Esophagus squamous epithelium (tissue), 5 donors: ENCODE measurements at regions not wholly inside any gene's neighbourhood (a gene's known extent, or its start where the extent isn't known, plus 50 kb on each side); places are given as distances from the start of the nearest gene placed in this dataset.

Experiments used
- DNase-seq: peaks from one replicate; lab custom pipeline; 2025; lab: John Stamatoyannopoulos, UW
- H3K27ac ChIP-seq, 4 donors: fragments of 200-600 bp; sonication (generic); one replicate each; pipeline ENCODE4 v1.5.1; 2016 to 2019; ENCODE audit warnings: mild to moderate bottlenecking in 1 of 4
- H3K27me3 ChIP-seq, 4 donors: fragments of 200-600 bp; sonication (generic); 1 replicate in 3 of 4; 2 replicates in 1 of 4; pipeline versions ENCODE4 v1.5.1 to v1.6.0; 2017 to 2021; ENCODE audit warnings: antibody characterized with exemption in 1 of 4
- H3K36me3 ChIP-seq, 3 donors: fragments of 200-600 bp; sonication (generic); one replicate each; pipeline ENCODE4 v1.5.1; 2016 to 2019
- H3K4me1 ChIP-seq, 3 donors: fragments of 200-600 bp; sonication (generic); one replicate each; pipeline ENCODE4 v1.5.1; 2017 to 2019
- H3K4me3 ChIP-seq, 4 donors: fragments of 200-600 bp; sonication (generic); 1 replicate in 3 of 4; 2 replicates in 1 of 4; pipeline ENCODE4 v1.5.1; 2016 to 2019; ENCODE audit warnings: mild to moderate bottlenecking in 2 of 4, moderate library complexity in 1 of 4
- H3K9me3 ChIP-seq, 3 donors: fragments of 200-600 bp; sonication (generic); one replicate each; pipeline ENCODE4 v1.5.1; 2016 to 2019
- POLR2A ChIP-seq, 4 donors: fragments of 450-650 bp; IDR thresholded peaks; one replicate each; pipeline ENCODE4 v1.6.1; 2017; ENCODE audit warnings: antibody characterized with exemption in 4 of 4, mild to moderate bottlenecking in 4 of 4, moderate library complexity in 3 of 4
- WGBS, 2 donors: methylation state at CpG; one replicate each; pipeline ENCODE4 v1.1.5; 2018; 5-methylcytosine and 5-hydroxymethylcytosine counted together
- intact Hi-C: fragments of 100-400 bp; cut with DNase I; formaldehyde crosslinking; loops from one replicate; pipeline ENCODE4 v1.15.0; 2022
- TF ChIP-seq, protein P1 (sequence below), 6 experiments: fragments of 450-650 bp in 4 of 6; fragments of 200-600 bp in 2 of 6; sonication (generic) in 2 of 6; IDR thresholded peaks; one replicate each; pipeline ENCODE4 v1.5.1; 2016 to 2019; ENCODE audit warnings: antibody characterized with exemption in 6 of 6, mild to moderate bottlenecking in 4 of 6, moderate library complexity in 4 of 6
- donor health status: DM: yes; HTN: yes; CAD: no.

DNA sequence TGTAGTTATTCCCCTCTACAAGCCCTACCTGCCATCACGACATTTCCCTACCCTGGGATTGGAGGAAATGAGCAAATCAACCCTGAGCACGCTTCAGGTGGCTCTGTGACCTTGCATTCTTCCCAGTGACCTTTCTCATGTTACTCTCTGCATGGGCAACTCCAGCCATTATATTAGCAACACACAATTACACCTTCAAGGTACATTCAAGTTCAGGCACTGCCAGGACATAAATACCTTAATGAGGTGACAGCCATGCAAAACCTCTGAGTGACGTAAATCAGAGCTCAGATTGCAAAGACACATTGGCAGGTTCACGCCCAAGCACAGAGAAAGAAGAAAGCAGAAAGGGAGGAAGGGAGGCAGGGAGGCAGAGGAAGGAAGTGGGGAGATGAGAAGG, 68.7 kb upstream of the ALK start:
- DNase-seq: no peak
- Histone ChIP-seq H3K9me3 (no peaks in the 10 kb centered on the region), H3K4me1 (peaks cover 0 to 48% (median 14%) of the 10 kb centered on the region in 3 donors), H3K27ac (no peak overlapping the region), H3K36me3 (no peaks in the 10 kb centered on the region), H3K4me3 (no peak overlapping the region), H3K27me3 (no peaks in the 10 kb centered on the region)
- intact Hi-C loops: no loop called here
- TF ChIP-seq, protein P1, sequence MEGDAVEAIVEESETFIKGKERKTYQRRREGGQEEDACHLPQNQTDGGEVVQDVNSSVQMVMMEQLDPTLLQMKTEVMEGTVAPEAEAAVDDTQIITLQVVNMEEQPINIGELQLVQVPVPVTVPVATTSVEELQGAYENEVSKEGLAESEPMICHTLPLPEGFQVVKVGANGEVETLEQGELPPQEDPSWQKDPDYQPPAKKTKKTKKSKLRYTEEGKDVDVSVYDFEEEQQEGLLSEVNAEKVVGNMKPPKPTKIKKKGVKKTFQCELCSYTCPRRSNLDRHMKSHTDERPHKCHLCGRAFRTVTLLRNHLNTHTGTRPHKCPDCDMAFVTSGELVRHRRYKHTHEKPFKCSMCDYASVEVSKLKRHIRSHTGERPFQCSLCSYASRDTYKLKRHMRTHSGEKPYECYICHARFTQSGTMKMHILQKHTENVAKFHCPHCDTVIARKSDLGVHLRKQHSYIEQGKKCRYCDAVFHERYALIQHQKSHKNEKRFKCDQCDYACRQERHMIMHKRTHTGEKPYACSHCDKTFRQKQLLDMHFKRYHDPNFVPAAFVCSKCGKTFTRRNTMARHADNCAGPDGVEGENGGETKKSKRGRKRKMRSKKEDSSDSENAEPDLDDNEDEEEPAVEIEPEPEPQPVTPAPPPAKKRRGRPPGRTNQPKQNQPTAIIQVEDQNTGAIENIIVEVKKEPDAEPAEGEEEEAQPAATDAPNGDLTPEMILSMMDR (IDR thresholded peaks at IDR 0.05): no peak
- no peak for TF ChIP-seq POLR2A (IDR thresholded peaks at IDR 0.05)
- WGBS, 2 donors: 53 to 56% methylated on average over 4 of the region's 4 CpGs

GRCh38 chr2:29991086-29991485, 69.7 kb upstream of the ALK start:
- Histone ChIP-seq H3K27ac (no peak overlapping the region), H3K27me3 (no peaks in the 10 kb centered on the region)
- no peak for DNase-seq

GRCh38 chr2:29995241-29995640, 73.9 kb upstream of the ALK start:
- TF ChIP-seq, protein P1 (IDR thresholded peaks at IDR 0.05): no peak
- TF ChIP-seq POLR2A (IDR thresholded peaks at IDR 0.05): no peak
- Histone ChIP-seq H3K27ac (no peak overlapping the region), H3K4me3 (no peak overlapping the region), H3K27me3 (no peaks in the 10 kb centered on the region), H3K9me3 (no peaks in the 10 kb centered on the region), H3K36me3 (no peaks in the 10 kb centered on the region), H3K4me1 (peaks cover 0 to 11% (median 7%) of the 10 kb centered on the region in 3 donors)
- WGBS, 2 donors: 69 to 71% methylated on average over 1 of the region's 1 CpG
- intact Hi-C loops: no loop called here
- DNase-seq: no peak

More at GRCh38 chr2:29991086-29991485, 69.7 kb upstream of the ALK start:
- intact Hi-C loops: no loop called here
- Histone ChIP-seq H3K4me3 (no peak overlapping the region), H3K9me3 (no peaks in the 10 kb centered on the region), H3K4me1 (peaks cover 0 to 42% (median 14%) of the 10 kb centered on the region in 3 donors), H3K36me3 (no peaks in the 10 kb centered on the region)
- 30 to 46% methylated on average over 3 of the region's 3 CpGs for WGBS, 2 donors
- TF ChIP-seq POLR2A (IDR thresholded peaks at IDR 0.05): no peak
- TF ChIP-seq, protein P1 (IDR thresholded peaks at IDR 0.05): no peak

DNA sequence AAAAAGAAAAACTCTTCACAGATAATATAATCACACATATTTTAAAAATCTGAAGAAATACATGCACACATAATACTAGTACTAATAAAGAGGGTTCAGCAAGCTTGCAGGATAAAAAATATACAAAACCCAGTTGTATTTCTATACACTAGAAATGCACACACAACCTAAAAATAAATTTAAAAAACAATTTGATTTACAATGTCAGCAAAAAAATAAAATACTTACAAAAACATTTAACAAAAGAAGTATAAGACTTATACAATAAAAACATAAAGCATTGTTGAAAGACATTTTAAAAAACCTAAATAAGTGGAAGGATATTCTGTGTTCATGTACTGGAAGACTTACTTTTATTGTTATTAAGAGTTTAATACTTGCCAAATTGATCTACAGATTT, 81.7 kb upstream of the ALK start:
- Histone ChIP-seq H3K36me3 (no peaks in the 10 kb centered on the region), H3K27ac (no peak overlapping the region), H3K27me3 (no peaks in the 10 kb centered on the region), H3K4me3 (no peak overlapping the region), H3K4me1 (no peaks in the 10 kb centered on the region), H3K9me3 (no peaks in the 10 kb centered on the region)
- intact Hi-C loops: no loop called here
- no peak for DNase-seq
- TF ChIP-seq, protein P1 (IDR thresholded peaks at IDR 0.05): no peak
- TF ChIP-seq POLR2A (IDR thresholded peaks at IDR 0.05): no peak

DNA sequence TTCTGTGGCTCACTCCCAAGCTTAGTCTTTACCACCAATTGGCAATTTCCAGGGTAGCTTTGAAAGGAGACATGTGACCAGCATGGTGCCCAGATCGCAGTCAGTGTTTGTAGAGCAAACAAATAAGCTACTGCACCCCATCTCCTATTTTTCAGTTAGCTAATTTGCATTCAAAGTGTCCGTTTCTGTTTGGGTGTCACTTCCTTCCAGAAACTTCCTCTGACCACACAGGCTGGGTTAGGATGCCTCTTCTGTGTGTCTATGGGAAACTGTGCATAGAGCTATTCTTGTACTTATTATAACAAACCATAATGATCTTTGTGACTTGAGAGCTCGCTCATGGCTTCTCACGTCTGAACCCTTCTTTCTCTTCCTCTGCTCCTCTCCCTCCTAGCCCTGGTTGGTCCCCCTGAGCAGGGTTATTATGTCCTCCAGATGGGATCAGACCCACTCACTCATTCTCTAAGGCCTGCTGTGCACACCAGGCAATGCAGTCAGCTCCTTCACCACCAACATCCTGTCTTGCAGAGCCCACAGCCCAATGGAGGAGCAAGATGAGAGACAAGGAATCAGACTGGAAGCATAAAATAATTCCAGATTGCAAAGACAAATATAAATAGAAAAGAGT, 101.2 kb upstream of the ALK start:
- DNase-seq: no peak
- no peaks in the 10 kb centered on the region for H3K36me3 ChIP-seq
- no peak for TF ChIP-seq POLR2A (IDR thresholded peaks at IDR 0.05)
- TF ChIP-seq, protein P1 (IDR thresholded peaks at IDR 0.05): no peak
- no peak overlapping the region for H3K27ac ChIP-seq
- H3K27me3 ChIP-seq: peaks cover 0 to 9% (median 0%) of the 10 kb centered on the region in 4 donors
- H3K9me3 ChIP-seq: no peaks in the 10 kb centered on the region
- no peak overlapping the region for H3K4me3 ChIP-seq
- peaks cover 0 to 14% (median 3%) of the 10 kb centered on the region in 3 donors for H3K4me1 ChIP-seq
- 68 to 74% methylated on average over 4 of the region's 4 CpGs for WGBS, 2 donors
- intact Hi-C loops: no loop called here
